Fibroblast of lung (primary cell): ENCODE measurements at regions not wholly inside any gene's neighbourhood (a gene's known extent, or its start where the extent isn't known, plus 50 kb on each side); places are given as distances from the start of the nearest gene placed in this dataset.

ENCODE experiments used
- DNase-seq, 2 donors: peaks; one replicate each; pipeline versions ENCODE4 v3.0.0 to v3.0.0-alpha.2; 2010; ENCODE audit warnings: low read depth in 2 of 2
- H2AFZ ChIP-seq: 2 replicates; pipeline ENCODE4 v1.5.1; 2012; ENCODE audit warnings: low read length, control low read depth, inconsistent platforms
- H3K27ac ChIP-seq: 2 replicates; pipeline ENCODE4 v1.5.1; 2011; ENCODE audit warnings: low read length, control low read depth; ENCODE audit not compliant: insufficient read depth
- H3K27me3 ChIP-seq: 2 replicates; pipeline ENCODE4 v1.5.1; 2011; ENCODE audit warnings: mild to moderate bottlenecking, low read length; ENCODE audit not compliant: control insufficient read depth, insufficient read depth
- H3K36me3 ChIP-seq: 2 replicates; pipeline ENCODE4 v1.5.1; 2011; ENCODE audit warnings: low read length; ENCODE audit not compliant: control insufficient read depth, insufficient read depth
- H3K4me1 ChIP-seq: 2 replicates; pipeline ENCODE4 v1.5.1; 2011; ENCODE audit warnings: low read length; ENCODE audit not compliant: control insufficient read depth, insufficient read depth; ENCODE audit errors: extremely low read depth
- H3K4me2 ChIP-seq: 2 replicates; pipeline ENCODE4 v1.5.1; 2011; ENCODE audit warnings: low read length, control low read depth; ENCODE audit not compliant: insufficient read depth; ENCODE audit errors: extremely low read depth
- H3K4me3 ChIP-seq, 4 experiments: fragments of 200-600 bp in 1 of 4; sonication (generic) in 1 of 4; replicated peaks in 1 of 4; 2 replicates each; pipeline ENCODE4 v1.5.1; 2011 to 2016; ENCODE audit warnings: low read length in 4 of 4, low read depth in 3 of 4, mild to moderate bottlenecking in 3 of 4, control low read depth in 2 of 4, inconsistent platforms in 1 of 4, mixed read lengths in 1 of 4; ENCODE audit not compliant: insufficient read depth in 1 of 4; ENCODE audit errors: control extremely low read depth in 1 of 4
- H3K79me2 ChIP-seq: 2 replicates; pipeline ENCODE4 v1.5.1; 2012; ENCODE audit warnings: mild to moderate bottlenecking, low read length, inconsistent platforms; ENCODE audit not compliant: control insufficient read depth, insufficient read depth
- H3K9ac ChIP-seq: 2 replicates; pipeline ENCODE4 v1.5.1; 2011; ENCODE audit warnings: mild to moderate bottlenecking, low read length, control low read depth; ENCODE audit not compliant: insufficient read depth
- H3K9me3 ChIP-seq: 2 replicates; pipeline ENCODE4 v1.5.1; 2012; ENCODE audit warnings: low read depth, low read length; ENCODE audit not compliant: control insufficient read depth, insufficient read depth
- H4K20me1 ChIP-seq: 2 replicates; pipeline ENCODE4 v1.5.1; 2011; ENCODE audit warnings: low read length; ENCODE audit not compliant: control insufficient read depth, insufficient read depth; ENCODE audit errors: extremely low read depth
- CTCF ChIP-seq, 2 donors: IDR thresholded peaks in 1 of 2; conservative IDR thresholded peaks in 1 of 2; 1 replicate in 1 of 2; 2 replicates in 1 of 2; pipeline ENCODE4 v1.5.1; 2011 to 2012; ENCODE audit warnings: low read length in 2 of 2, control low read depth in 1 of 2, inconsistent platforms in 1 of 2, low read depth in 1 of 2, mild to moderate bottlenecking in 1 of 2
- EZH2 ChIP-seq: IDR thresholded peaks from 2 replicates; pipeline ENCODE4 v1.5.1; 2012; ENCODE audit warnings: low read length, control low read depth, mild to moderate bottlenecking; ENCODE audit errors: missing control alignments

GRCh38 chr12:92571169-92571568, 131.6 kb upstream of the PLEKHG7 start:
- no peak overlapping the region for H3K9ac ChIP-seq
- H3K4me2 ChIP-seq = no peak overlapping the region
- H4K20me1 ChIP-seq = no peaks in the 10 kb centered on the region
- H3K9me3 ChIP-seq = no peaks in the 10 kb centered on the region
- H3K79me2 ChIP-seq = no peaks in the 10 kb centered on the region
- TF ChIP-seq EZH2 = no peak
- TF ChIP-seq CTCF (conservative IDR thresholded peaks at IDR 0.05 in 1 of 2, IDR thresholded peaks at IDR 0.05 in 1 of 2; ENCODE audit: low read depth in 1 of 2, low read length in 2 of 2) = no peak
- H3K4me3 ChIP-seq = no peak overlapping the region
- H3K36me3 ChIP-seq = no peaks in the 10 kb centered on the region
- DNase-seq = no peak
- no peaks in the 10 kb centered on the region for H3K4me1 ChIP-seq
- no peak overlapping the region for H2AFZ ChIP-seq
- no peaks in the 10 kb centered on the region for H3K27me3 ChIP-seq
- no peak overlapping the region for H3K27ac ChIP-seq

DNA sequence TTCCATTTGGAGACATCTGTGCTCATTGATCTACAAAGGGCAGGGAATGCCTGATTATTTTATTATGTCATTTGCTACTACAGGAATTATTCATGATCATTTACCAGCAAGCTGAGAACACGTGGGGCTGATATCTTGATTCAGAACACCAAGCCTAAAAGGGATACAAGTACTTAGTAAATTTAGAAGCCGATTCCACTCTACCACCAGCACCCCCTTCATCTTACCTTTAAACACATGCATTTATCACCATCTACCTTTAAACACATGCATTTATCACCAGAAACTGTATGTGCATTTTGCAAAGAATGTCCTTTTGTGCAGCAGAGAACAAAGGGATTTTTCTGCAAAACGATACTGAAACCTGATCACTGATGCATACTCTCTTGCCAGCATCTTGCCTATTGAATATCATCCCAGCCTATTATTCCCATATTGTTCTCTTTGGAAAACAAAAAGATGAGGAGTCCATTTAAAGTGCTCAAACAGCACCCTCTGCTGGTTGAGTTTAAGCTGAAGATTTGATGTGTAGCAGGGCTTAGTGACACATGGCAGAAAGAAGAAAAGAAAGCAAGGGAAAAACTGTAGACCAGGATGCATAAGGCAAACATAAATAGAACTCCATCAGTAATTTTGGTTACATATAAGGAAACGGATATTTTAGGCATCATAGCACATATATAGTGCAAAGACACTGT, 132.6 kb upstream of the PLEKHG7 start:
- no peaks in the 10 kb centered on the region for H3K79me2 ChIP-seq
- H3K4me3 ChIP-seq = peak overlapping the region in 1 of 4 experiments; percentile 12
- no peaks in the 10 kb centered on the region for H4K20me1 ChIP-seq
- H3K4me2 ChIP-seq = no peak overlapping the region
- H3K4me1 ChIP-seq = no peaks in the 10 kb centered on the region
- H3K9ac ChIP-seq = no peak overlapping the region
- peak; percentile 70 to 92 for DNase-seq
- H3K9me3 ChIP-seq = no peaks in the 10 kb centered on the region
- no peaks in the 10 kb centered on the region for H3K27me3 ChIP-seq
- no peaks in the 10 kb centered on the region for H3K36me3 ChIP-seq
- no peak overlapping the region for H3K27ac ChIP-seq
- no peak for TF ChIP-seq EZH2
- TF ChIP-seq CTCF (conservative IDR thresholded peaks at IDR 0.05 in 1 of 2, IDR thresholded peaks at IDR 0.05 in 1 of 2; ENCODE audit: low read depth in 1 of 2, low read length in 2 of 2) = peak; percentile 67 to 72
- no peak overlapping the region for H2AFZ ChIP-seq

DNA sequence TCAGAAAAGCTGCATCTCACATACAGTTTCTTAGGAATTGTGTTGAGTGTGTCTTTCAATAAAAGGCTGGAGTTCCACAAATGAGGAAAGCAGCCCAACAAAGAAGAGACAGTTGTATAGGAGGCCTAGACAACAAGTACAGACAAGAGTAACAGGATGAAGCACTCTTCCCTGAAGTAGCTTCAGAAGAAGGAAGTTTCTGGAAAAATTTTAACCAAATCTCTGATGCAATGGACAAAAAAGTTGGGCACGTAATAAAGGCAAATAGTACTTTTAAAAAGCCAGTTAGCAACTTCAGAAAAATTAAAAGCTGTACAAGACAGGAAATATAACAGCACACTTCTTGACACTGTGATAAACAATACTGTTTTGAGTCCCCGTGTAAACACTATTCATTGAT, 134.1 kb upstream of the PLEKHG7 start:
- Histone ChIP-seq H3K9ac (no peak overlapping the region), H3K4me1 (no peaks in the 10 kb centered on the region), H3K4me3 (no peak overlapping the region), H3K79me2 (no peaks in the 10 kb centered on the region), H2AFZ (no peak overlapping the region), H4K20me1 (no peaks in the 10 kb centered on the region), H3K27ac (no peak overlapping the region), H3K36me3 (no peaks in the 10 kb centered on the region), H3K9me3 (no peaks in the 10 kb centered on the region), H3K4me2 (no peak overlapping the region), H3K27me3 (no peaks in the 10 kb centered on the region)
- no peak for TF ChIP-seq CTCF (conservative IDR thresholded peaks at IDR 0.05 in 1 of 2, IDR thresholded peaks at IDR 0.05 in 1 of 2; ENCODE audit: low read depth in 1 of 2, low read length in 2 of 2)
- TF ChIP-seq EZH2 = no peak
- no peak for DNase-seq
